HepG2 (cell line): ENCODE measurements at regions not wholly inside any gene's neighbourhood (a gene's known extent, or its start where the extent isn't known, plus 50 kb on each side); places are given as distances from the start of the nearest gene placed in this dataset.

Experiments
- ATAC-seq: fragments of 200-7000 bp; cut with Tn5 transposase; 3 replicates; pipeline ENCODE4 v1.9.1; 2020; ENCODE audit warnings: mild to moderate bottlenecking, moderate library complexity
- BruUV-seq: library from RNA; stranded (reverse); fragments of 400-500 nt; replicated peaks from 2 replicates; lab custom pipeline; 2021; lab: Mats Ljungman, UMichigan
- CTCF ChIA-PET: fragments of 300-600 bp; formaldehyde crosslinking; extraction: SDS; loops from one replicate; lab custom pipeline; 2021; ENCODE audit warnings: low total read pairs, inconsistent platforms, low intra/inter-chr PET ratio; lab: Yijun Ruan, JAX
- POLR2A ChIA-PET: fragments of 350-600 bp; sonication (Branson Sonifier 250); formaldehyde crosslinking; loops from one replicate; lab custom pipeline; 2020; ENCODE audit warnings: antibody characterized with exemption, inconsistent platforms; lab: Yijun Ruan, JAX
- DNase-seq: peaks from one replicate; pipeline ENCODE4 v3.0.0-alpha.2; 2015; ENCODE audit warnings: low spot score
- FAIRE-seq: peaks from 3 replicates; lab custom pipeline; 2011; peaks lifted over from hg19 to GRCh38; lab: Jason Lieb, UNC
- H2AFZ ChIP-seq: one replicate; pipeline ENCODE4 v1.6.1; 2011; ENCODE audit warnings: low read length, inconsistent platforms
- H3K27ac ChIP-seq: fragments of 300-600 bp; 3 replicates; pipeline ENCODE4 v1.8.0; 2011; ENCODE audit warnings: mixed run types, mild to moderate bottlenecking, mixed read lengths, low read length, inconsistent platforms; ENCODE audit not compliant: insufficient read depth; ENCODE audit errors: extremely low read length
- H3K27me3 ChIP-seq, 2 experiments: fragments of 200-600 bp in 1 of 2; 2 replicates in 1 of 2; 3 replicates in 1 of 2; pipeline versions ENCODE4 v1.6.0 to v1.8.0; 2011; ENCODE audit warnings: low read length in 2 of 2, mild to moderate bottlenecking in 2 of 2, moderate library complexity in 2 of 2, inconsistent platforms in 1 of 2; ENCODE audit not compliant: insufficient read depth in 2 of 2, control insufficient read depth in 1 of 2
- H3K36me3 ChIP-seq, 2 experiments: fragments of 200-600 bp in 1 of 2; replicated peaks in 1 of 2; 2 replicates in 1 of 2; 3 replicates in 1 of 2; pipeline versions ENCODE4 v1.5.1 to v1.8.0; 2011; ENCODE audit warnings: low read length in 2 of 2, inconsistent platforms in 1 of 2; ENCODE audit not compliant: insufficient read depth in 2 of 2, control insufficient read depth in 1 of 2
- H3K4me1 ChIP-seq: 2 replicates; pipeline ENCODE4 v1.5.1; 2012; ENCODE audit warnings: low read length, inconsistent platforms; ENCODE audit not compliant: insufficient read depth
- H3K4me2 ChIP-seq: 2 replicates; pipeline ENCODE4 v1.6.0; 2011; ENCODE audit warnings: low read depth, low read length, inconsistent platforms
- H3K4me3 ChIP-seq, 3 experiments: fragments of 200-600 bp in 1 of 3; sonication (generic), shearing (Covaris generic) in 1 of 3; replicated peaks in 1 of 3; 2 replicates each; pipeline ENCODE4 v1.5.1; 2011 to 2016; ENCODE audit warnings: low read length in 3 of 3, inconsistent platforms in 2 of 3, low read depth in 2 of 3, mild to moderate bottlenecking in 2 of 3, control low read depth in 1 of 3, mixed read lengths in 1 of 3; ENCODE audit not compliant: insufficient read depth in 1 of 3
- H3K79me2 ChIP-seq: one replicate; pipeline ENCODE4 v1.6.1; 2011; ENCODE audit warnings: low read length, inconsistent platforms; ENCODE audit not compliant: insufficient read depth
- H3K9ac ChIP-seq: 2 replicates; pipeline ENCODE4 v1.6.0; 2011; ENCODE audit warnings: mild to moderate bottlenecking, low read depth, low read length, inconsistent platforms; ENCODE audit not compliant: insufficient read depth
- H3K9me3 ChIP-seq: 2 replicates; pipeline ENCODE4 v1.5.1; 2012; ENCODE audit warnings: mild to moderate bottlenecking, low read length
- H4K20me1 ChIP-seq: 2 replicates; pipeline ENCODE4 v1.6.0; 2011; ENCODE audit warnings: inconsistent platforms, mild to moderate bottlenecking, low read length, moderate library complexity; ENCODE audit not compliant: insufficient read depth
- BCL6 ChIP-seq: IDR thresholded peaks from 2 replicates; pipeline ENCODE4 v1.6.1; 2016; ENCODE audit warnings: missing genetic modification reagents, missing compliant biosample characterization
- CCAR2 ChIP-seq: fragments of 200-400 bp; formaldehyde crosslinking; optimal IDR thresholded peaks from 2 replicates; pipeline ENCODE3; 2018; ENCODE audit warnings: low read depth, mild to moderate bottlenecking, low read length, moderate library complexity
- ELF4 ChIP-seq: sonication (generic); formaldehyde crosslinking; IDR thresholded peaks from 2 replicates; pipeline ENCODE4 v1.5.0; 2020; ENCODE audit warnings: missing genetic modification reagents, mild to moderate bottlenecking, moderate library complexity, borderline replicate concordance
- FOXP1 ChIP-seq, 2 experiments: fragments of 450-650 bp in 1 of 2; IDR thresholded peaks; 2 replicates each; pipeline ENCODE4 v1.6.1; 2017 to 2018; ENCODE audit warnings: antibody characterized with exemption in 1 of 2
- NR2F1 ChIP-seq, 2 experiments: fragments of 450-650 bp in 1 of 2; formaldehyde crosslinking in 1 of 2; IDR thresholded peaks; 2 replicates each; pipeline versions ENCODE4 v1.5.0 to v1.6.1; 2016 to 2020; ENCODE audit warnings: mild to moderate bottlenecking in 1 of 2, missing compliant biosample characterization in 1 of 2, missing genetic modification reagents in 1 of 2, moderate library complexity in 1 of 2
- PRMT3 ChIP-seq: sonication (generic); formaldehyde crosslinking; IDR thresholded peaks from 2 replicates; pipeline ENCODE4 v1.8.1; 2022; ENCODE audit warnings: low read depth, mild to moderate bottlenecking, moderate library complexity, missing genetic modification reagents, borderline replicate concordance
- TCF12 ChIP-seq, 2 experiments: fragments of 450-650 bp in 1 of 2; sonication (generic) in 1 of 2; formaldehyde crosslinking in 1 of 2; IDR thresholded peaks; 2 replicates each; pipeline versions ENCODE4 v1.6.1 to v1.8.0; 2017 to 2022; ENCODE audit warnings: antibody characterized with exemption in 1 of 2, mild to moderate bottlenecking in 1 of 2, missing genetic modification reagents in 1 of 2, moderate library complexity in 1 of 2
- ZBTB38 ChIP-seq: sonication (generic); formaldehyde crosslinking; IDR thresholded peaks from 2 replicates; pipeline ENCODE4 v1.5.1; 2020; ENCODE audit warnings: mild to moderate bottlenecking, missing genetic modification reagents
- ZNF451 ChIP-seq: sonication (generic); formaldehyde crosslinking; IDR thresholded peaks from 2 replicates; pipeline ENCODE4 v1.5.0; 2020; ENCODE audit warnings: mild to moderate bottlenecking, missing genetic modification reagents
- ZNF556 ChIP-seq: sonication (generic); formaldehyde crosslinking; IDR thresholded peaks from 2 replicates; pipeline ENCODE4 v1.4.0; 2020; ENCODE audit warnings: mild to moderate bottlenecking, missing genetic modification reagents, borderline replicate concordance
- WGBS: methylation state at CpG from one replicate; pipeline ENCODE4 v1.1.6; 2017; ENCODE audit warnings: low lambda C conversion rate; 5-methylcytosine and 5-hydroxymethylcytosine counted together
- in situ Hi-C: cut with HindIII; loops from 2 replicates; pipeline ENCODE4 v1.10.0; 2017; ENCODE audit warnings: low pct_unique_long_range_greater_than_20kb; ENCODE audit not compliant: extremely low pct_ligation_motif_present
- intact Hi-C: fragments of 100-400 bp; cut with micrococcal nuclease; formaldehyde crosslinking; loops from one replicate; pipeline ENCODE4 v1.10.0; 2022; ENCODE audit not compliant: unreplicated experiment
- TF ChIP-seq, protein P1 (sequence below): sonication (generic); formaldehyde crosslinking; IDR thresholded peaks from 2 replicates; pipeline ENCODE4 v1.4.0; 2020; ENCODE audit warnings: missing genetic modification reagents
- TF ChIP-seq, protein P2 (sequence below): sonication (generic); formaldehyde crosslinking; IDR thresholded peaks from 2 replicates; pipeline ENCODE4 v1.4.0; 2020; ENCODE audit warnings: missing genetic modification reagents
- TF ChIP-seq, protein P3 (sequence below): sonication (generic); formaldehyde crosslinking; IDR thresholded peaks from 2 replicates; pipeline ENCODE4 v1.8.0; 2022; ENCODE audit warnings: missing genetic modification reagents, mild to moderate bottlenecking, inconsistent platforms, borderline replicate concordance
- TF ChIP-seq, protein P4 (sequence below): sonication (generic); formaldehyde crosslinking; IDR thresholded peaks from 2 replicates; pipeline ENCODE4 v1.4.0; 2020; ENCODE audit warnings: missing genetic modification reagents

DNA sequence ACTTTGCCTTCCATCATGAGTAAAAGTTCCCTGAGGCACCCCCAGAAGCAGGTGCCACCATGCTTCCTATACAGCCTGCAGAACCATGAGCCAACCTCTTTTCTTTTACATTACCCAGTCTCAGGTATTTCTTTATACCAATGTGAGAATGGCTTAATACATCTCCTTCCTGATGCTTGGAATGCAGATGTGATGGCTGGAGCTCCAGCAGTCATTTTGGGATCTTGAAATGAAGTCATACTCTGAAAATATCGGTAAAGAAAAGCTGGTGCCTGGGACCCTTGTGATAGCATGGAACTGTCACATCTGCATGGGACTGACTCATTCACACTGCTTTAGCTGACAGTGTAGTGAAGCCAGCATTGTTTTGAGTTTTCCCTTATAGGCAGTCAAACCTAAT is 634.5 kb upstream of the NRP1 start (continued):
- TF ChIP-seq, protein P1, sequence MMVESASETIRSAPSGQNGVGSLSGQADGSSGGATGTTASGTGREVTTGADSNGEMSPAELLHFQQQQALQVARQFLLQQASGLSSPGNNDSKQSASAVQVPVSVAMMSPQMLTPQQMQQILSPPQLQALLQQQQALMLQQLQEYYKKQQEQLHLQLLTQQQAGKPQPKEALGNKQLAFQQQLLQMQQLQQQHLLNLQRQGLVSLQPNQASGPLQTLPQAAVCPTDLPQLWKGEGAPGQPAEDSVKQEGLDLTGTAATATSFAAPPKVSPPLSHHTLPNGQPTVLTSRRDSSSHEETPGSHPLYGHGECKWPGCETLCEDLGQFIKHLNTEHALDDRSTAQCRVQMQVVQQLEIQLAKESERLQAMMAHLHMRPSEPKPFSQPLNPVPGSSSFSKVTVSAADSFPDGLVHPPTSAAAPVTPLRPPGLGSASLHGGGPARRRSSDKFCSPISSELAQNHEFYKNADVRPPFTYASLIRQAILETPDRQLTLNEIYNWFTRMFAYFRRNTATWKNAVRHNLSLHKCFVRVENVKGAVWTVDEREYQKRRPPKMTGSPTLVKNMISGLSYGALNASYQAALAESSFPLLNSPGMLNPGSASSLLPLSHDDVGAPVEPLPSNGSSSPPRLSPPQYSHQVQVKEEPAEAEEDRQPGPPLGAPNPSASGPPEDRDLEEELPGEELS (CRISPR knock-in tag): no peak
- TF ChIP-seq ZNF556: no peak
- TF ChIP-seq, all 625 proteins: peak for 0

DNA sequence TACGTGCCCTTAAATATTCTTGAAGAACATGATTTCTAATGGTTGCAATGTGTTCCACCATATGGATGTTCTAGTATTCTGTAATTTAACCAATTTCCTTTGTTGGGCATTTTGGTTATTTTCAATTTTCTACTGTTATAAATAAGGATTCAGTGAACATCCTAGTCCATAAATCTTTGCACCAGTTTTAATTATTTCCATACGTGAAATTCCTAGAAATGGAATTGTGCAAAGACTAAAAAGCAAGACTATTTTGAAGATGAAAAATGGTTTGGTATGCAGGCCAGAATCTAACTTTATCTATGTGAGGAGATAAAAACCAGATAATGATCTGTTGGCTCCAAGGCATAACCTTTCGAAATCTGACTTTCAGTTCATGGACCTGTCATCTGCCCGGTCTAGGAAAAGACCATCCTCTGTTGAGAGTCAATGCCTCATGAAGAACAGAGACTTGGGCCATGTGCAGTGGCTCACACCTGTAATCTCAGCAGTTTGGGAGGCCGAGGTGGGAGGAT is 633.2 kb upstream of the NRP1 start:
- Histone ChIP-seq H3K27ac (no peak overlapping the region), H3K4me3 (no peak overlapping the region), H4K20me1 (no peaks in the 10 kb centered on the region), H3K27me3 (no peaks in the 10 kb centered on the region), H3K79me2 (no peaks in the 10 kb centered on the region), H3K4me1 (peaks cover 11% of the 10 kb centered on the region; the same call in 1 of the 2 replicates), H3K9me3 (no peaks in the 10 kb centered on the region), H2AFZ (no peak overlapping the region), H3K9ac (no peak overlapping the region), H3K4me2 (no peak overlapping the region), H3K36me3 (no peaks in the 10 kb centered on the region)
- CTCF ChIA-PET: no interaction called here
- intact Hi-C loops: no loop called here
- DNase-seq: no peak
- POLR2A ChIA-PET: no interaction called here
- ATAC-seq: no peak
- 71% methylated on average over 5 of the region's 5 CpGs for WGBS
- in situ Hi-C loops: no loop called here
- no peak for FAIRE-seq
- BruUV-seq: no TSS peak
- TF ChIP-seq BCL6 (CRISPR knock-in tag): no peak
- TF ChIP-seq, protein P2, sequence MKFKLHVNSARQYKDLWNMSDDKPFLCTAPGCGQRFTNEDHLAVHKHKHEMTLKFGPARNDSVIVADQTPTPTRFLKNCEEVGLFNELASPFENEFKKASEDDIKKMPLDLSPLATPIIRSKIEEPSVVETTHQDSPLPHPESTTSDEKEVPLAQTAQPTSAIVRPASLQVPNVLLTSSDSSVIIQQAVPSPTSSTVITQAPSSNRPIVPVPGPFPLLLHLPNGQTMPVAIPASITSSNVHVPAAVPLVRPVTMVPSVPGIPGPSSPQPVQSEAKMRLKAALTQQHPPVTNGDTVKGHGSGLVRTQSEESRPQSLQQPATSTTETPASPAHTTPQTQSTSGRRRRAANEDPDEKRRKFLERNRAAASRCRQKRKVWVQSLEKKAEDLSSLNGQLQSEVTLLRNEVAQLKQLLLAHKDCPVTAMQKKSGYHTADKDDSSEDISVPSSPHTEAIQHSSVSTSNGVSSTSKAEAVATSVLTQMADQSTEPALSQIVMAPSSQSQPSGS (CRISPR knock-in tag): no peak
- TF ChIP-seq, protein P3, sequence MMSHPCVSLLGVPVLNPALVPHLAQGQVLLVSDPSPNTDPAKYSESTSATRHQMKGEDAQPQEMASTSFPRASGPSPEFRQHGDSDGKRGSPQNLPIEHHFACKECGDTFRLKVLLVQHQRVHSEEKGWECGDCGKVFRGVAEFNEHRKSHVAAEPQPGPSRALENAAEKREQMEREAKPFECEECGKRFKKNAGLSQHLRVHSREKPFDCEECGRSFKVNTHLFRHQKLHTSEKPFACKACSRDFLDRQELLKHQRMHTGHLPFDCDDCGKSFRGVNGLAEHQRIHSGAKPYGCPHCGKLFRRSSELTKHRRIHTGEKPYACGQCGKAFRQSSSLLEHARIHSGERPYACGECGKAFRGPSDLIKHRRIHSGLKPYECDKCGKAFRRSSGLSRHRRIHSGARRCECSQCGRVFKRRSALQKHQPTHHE (CRISPR knock-in tag): no peak
- TF ChIP-seq ZNF556: no peak
- TF ChIP-seq CCAR2: no peak
- TF ChIP-seq, protein P4, sequence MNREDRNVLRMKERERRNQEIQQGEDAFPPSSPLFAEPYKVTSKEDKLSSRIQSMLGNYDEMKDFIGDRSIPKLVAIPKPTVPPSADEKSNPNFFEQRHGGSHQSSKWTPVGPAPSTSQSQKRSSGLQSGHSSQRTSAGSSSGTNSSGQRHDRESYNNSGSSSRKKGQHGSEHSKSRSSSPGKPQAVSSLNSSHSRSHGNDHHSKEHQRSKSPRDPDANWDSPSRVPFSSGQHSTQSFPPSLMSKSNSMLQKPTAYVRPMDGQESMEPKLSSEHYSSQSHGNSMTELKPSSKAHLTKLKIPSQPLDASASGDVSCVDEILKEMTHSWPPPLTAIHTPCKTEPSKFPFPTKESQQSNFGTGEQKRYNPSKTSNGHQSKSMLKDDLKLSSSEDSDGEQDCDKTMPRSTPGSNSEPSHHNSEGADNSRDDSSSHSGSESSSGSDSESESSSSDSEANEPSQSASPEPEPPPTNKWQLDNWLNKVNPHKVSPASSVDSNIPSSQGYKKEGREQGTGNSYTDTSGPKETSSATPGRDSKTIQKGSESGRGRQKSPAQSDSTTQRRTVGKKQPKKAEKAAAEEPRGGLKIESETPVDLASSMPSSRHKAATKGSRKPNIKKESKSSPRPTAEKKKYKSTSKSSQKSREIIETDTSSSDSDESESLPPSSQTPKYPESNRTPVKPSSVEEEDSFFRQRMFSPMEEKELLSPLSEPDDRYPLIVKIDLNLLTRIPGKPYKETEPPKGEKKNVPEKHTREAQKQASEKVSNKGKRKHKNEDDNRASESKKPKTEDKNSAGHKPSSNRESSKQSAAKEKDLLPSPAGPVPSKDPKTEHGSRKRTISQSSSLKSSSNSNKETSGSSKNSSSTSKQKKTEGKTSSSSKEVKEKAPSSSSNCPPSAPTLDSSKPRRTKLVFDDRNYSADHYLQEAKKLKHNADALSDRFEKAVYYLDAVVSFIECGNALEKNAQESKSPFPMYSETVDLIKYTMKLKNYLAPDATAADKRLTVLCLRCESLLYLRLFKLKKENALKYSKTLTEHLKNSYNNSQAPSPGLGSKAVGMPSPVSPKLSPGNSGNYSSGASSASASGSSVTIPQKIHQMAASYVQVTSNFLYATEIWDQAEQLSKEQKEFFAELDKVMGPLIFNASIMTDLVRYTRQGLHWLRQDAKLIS: no peak
- no peak for TF ChIP-seq PRMT3
- no peak for TF ChIP-seq FOXP1 (IDR thresholded peaks at IDR 0.05)
- no peak for TF ChIP-seq FOXP1 (CRISPR knock-in tag; IDR thresholded peaks at IDR 0.05)
- no peak for TF ChIP-seq ZNF451 (CRISPR knock-in tag)
- TF ChIP-seq NR2F1 (CRISPR knock-in tag; IDR thresholded peaks at IDR 0.05): no peak
- no peak for TF ChIP-seq ELF4 (CRISPR knock-in tag)
- TF ChIP-seq ZBTB38: no peak
- TF ChIP-seq TCF12 (IDR thresholded peaks at IDR 0.05): no peak
- TF ChIP-seq TCF12 (CRISPR knock-in tag; IDR thresholded peaks at IDR 0.05): no peak
